NCI-H1417 (cell line): ENCODE measurements at regions not wholly inside any gene's neighbourhood (a gene's known extent, or its start where the extent isn't known, plus 50 kb on each side); places are given as distances from the start of the nearest gene placed in this dataset.

ENCODE experiments used
- DNase-seq, 3 experiments: peaks; one replicate each; lab custom pipeline; 2025; lab: John Stamatoyannopoulos, UW

DNA sequence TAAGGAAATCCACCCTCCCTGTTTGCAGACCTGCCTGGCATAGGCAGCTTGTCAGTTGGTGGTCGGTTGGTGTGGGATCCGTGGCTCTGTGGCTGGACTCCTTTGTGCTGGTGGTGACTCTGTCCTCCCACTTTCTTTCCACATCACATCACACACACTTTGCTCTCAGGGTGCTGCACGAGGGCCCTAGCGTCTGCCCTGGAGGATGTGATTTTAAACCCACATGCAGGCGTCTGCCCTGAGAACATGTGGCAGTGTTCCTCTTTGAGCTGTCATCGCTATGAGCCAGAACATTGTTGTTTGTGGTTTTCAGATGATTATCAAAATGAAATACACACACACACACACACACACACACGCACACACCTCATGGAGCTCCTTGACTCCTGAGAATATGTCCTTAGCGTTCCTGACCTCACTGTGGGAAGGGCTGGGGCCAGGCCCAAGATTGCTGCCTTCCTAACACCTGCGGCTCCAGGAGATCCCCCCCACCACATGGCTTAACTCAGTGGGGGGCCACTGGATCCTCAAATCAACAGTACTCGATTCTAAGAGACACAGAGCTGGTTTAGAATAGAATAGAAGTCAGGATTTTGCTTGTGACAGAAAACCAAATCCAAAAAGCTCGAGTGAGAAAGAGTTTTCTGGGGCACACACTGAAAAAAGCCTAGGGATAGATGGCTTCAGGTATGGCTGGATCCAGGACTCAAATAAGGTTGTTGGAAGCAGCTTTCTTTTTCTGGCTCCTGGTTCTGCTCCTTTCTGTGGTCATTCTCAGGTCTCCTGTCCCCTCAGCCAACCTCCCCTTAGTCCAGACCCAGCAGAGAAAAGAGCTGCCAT is 54.8 kb downstream of the RTP5 start:
- DNase-seq, result no peak

DNA sequence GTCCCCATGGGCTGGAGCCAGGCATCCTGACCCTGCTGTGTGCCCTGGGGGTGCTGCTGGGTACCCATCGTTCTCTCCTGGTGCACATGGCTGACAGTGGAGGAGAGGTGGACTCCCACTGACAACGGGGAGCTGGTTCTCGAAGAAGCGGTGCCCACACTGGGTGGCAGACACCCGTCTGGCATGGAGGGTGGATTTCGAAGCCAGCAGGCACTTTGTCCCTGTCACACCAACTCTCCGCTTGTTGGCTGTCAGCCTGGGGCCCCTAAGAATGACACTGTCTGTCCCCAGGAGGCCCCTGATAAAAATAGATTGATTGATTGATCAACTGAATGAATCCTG is 55.4 kb downstream of the RTP5 start:
- no peak for DNase-seq

DNA sequence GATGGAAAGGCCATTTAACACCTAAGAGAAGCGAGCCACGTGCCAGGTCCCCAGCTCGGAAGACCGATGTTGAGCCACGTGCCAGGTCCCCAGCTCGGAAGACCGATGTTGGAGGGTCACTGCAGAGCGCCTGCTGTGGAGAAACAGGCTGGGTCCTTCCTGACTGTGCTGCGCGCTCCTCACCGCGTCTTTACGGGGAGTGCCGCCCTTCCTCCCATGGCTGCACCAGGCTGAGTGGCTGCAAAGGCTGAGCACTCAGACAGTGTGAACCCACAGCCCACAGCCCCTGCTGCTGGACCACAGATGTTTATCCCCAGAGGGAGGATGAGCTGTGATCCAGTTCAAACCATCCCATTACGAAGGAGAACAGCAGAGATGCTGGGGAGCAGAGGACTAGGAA is 55.7 kb downstream of the RTP5 start:
- DNase-seq, result no peak

DNA sequence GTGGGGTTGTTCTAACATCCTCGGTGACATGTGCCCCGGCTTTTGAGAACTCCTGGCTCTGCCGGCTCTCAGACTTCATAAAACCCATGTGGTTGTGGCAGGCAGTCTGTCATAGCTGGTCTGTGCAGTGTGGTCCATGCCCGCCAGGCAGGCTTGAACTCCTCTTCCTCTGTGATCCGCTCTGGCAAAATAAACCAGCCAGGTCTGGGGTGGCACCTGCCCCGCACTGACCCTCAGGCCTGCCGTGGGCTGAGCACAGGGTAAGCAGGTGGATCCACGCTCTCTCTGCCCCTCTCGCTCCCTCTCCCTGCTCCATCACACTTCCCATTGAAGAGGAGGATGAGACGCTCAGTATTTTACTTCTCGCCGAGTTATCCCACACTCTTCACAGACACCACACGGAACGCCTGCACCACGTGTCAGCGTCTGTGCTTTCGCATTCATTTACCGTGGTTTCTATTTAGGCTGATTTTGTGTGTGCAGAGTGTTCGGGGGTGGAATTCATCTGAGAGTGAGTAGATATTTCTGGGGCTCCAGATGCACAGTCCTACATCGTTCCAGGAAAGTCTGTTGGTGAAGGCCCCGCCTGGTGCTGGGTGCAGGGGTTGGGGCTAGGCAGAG is 56.4 kb downstream of the RTP5 start:
- no peak for DNase-seq

DNA sequence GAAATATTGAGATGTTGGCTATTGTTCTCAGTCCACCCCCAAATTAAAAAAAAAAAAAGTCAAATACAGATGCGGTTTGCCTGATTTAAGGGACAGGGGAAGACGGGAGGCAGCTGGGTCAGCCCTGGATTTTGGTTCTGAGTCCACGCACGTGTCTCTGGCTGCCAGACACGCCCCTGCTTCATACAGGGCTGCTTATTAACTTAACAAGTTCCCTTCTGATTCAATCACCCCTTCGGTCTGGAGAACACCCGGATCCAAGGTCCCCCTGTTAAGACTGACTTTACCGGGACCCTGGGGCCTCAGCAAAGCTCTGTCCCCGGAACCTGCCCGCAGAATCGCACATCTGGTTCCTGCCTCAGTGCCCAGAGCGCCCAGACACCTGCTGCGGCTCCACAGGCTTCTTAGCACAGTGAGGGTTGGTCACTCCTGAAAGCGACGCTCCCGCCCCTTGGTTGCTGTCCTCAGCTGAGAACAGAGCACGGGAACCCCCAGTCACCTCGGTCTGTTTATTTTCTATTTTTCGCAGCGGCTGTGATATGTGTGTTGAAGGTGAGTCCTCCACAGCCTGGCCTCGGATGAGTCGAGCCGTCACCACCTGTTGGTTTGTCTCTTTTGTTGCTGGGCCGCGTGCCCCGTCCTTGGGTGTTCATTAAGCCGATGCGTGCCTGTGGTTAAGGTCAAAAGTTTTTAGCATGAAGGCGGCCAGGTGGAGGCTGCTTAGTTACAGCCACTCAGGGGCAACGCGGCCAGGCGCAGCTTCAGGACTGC is 57.2 kb downstream of the RTP5 start:
- peak in 1 of 3 experiments; percentile 20 for DNase-seq

DNA sequence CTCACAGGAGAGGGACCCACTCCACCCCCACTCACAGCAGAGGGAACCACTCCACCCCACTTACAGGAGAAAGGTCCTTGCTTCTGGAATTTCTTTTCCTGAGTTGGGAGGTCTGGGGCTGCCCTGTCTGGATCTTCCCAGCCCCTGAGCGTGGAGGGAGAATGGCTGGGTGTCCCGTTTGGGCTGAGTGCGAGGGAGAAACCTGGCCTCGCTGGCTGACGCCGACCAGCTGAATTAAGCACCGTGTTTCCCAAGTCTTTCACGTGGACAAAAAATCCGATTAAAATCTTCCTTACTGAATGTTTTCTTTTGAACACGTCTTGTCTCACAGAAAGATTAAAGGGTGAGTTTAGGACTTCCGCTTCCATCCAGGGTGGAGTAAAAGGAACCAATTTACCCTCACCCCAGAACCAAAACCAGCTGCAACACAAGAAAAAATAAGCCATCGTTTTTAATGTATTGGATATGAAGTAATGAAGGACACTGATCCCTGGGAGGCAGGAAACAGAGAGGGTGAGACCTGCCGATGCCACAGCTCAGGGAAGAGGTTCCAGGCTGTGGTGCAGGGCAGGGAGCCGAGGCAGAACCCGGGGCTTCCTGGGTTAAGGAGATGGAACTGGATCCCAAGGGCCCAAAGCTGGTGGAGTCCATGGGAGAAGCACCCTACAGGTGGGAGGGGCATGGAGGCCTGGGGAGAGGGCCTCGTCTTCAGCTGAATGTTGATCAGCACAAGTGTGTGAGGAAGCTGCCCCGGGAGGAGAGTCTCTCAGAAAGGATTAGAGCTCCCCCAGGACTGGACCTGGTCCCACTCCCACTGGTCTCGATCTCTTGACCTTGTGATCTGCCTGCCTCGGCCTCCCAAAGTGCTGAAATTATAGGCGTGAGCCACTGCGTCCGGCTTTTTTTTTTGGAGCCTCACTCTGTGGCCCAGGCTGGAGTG is 60.3 kb downstream of the RTP5 start:
- no peak for DNase-seq

DNA sequence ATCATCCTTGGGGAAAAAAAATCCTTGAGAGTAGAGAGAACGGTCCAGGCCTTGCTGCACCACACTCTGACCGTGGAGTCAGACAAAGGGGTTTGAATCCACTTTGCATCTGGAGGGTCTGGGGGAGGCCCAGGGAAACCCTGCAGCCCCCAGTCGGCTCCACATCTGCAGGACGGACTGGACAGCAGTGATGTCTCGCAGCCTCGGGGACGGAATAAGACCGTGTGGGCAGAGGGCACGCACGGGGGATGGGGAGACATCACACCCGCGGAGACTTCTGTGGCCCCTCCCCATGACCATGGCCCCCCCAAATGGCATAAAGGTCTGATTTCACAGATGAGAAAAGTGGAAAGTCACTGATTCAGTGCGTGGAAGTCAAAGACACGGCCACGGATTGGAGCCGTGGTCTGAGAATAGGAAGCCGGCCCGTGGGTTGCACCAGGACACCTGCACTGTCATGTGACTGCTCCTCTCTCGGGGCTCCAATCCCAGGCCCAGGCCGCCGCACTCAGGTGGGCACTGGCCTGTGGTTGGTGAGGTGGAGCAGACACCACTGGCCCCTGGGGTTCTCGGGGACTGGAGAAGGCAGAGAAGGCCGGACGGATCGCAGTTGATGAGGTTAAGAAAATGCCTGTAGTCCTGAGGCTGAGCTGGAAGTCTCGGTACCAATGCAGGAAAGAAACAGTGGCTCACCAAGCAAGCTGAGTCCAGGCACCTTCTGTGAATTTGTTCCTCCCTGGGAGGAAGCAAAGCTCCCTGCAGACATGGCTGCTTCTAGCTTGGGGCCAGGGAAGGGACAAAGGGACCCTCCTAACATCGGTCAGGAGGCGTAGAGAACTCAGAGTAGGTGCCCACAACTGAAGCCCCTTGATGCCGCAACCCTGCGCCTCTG is 61.8 kb downstream of the RTP5 start:
- no peak for DNase-seq

DNA sequence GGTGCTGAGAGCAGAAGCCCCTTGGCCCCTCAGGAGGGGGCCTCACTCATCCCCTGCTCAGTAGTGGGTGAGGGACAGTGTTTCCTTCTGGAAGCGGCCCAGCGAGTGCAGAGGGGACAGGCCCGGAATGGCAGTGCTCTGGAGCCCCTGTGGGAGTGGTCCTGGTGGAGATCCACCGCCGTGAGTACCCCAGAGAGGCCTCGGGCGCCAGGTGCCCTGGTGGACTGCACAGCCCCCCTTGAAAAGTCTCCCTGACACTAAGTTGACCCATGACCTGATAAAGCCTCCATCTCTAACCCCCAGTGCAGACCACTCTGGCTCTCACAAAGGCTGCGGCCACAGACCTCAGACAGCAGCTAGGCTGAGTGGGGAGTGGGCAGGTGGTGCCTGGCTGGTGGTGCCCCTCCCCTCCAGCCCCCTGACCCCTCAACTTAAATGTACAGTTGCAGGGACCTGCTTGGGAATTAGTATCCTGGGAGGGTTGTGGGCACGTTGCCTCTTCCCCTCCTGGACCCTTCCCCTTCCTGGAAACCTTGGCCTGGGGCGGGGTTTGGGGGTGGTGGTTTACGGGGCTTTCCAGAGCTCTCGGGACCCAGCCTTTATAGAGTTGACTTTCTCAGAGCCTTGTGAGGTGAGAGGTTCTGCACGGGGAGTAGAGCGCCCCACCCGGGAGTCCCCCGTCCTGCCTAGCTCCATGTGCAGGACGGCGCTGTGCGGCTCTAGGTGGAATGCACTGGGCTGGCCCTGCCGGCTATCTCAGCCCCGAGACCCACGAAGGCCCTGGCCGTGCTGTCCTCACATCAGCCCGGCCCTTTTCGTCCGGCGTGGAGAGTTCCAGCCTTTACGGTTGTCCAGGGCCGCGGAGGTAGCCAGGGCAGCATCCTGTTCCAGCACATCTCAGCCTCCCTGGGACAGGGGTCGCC is 62.7 kb downstream of the RTP5 start:
- no peak for DNase-seq

DNA sequence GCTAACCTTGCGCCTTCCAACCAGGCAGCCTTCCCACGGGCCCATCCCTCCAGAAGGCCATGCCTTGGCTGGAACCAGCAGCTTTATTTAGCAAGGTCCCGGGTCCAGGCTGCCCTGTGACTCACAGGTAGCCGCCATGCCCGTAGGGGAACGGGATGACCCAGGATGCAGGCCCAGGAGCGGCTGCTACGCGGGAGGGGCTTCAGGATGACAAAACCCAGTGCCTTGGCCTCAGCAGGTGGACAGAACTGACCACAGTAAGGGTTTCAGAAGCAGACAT is 63.3 kb downstream of the RTP5 start:
- no peak for DNase-seq

DNA sequence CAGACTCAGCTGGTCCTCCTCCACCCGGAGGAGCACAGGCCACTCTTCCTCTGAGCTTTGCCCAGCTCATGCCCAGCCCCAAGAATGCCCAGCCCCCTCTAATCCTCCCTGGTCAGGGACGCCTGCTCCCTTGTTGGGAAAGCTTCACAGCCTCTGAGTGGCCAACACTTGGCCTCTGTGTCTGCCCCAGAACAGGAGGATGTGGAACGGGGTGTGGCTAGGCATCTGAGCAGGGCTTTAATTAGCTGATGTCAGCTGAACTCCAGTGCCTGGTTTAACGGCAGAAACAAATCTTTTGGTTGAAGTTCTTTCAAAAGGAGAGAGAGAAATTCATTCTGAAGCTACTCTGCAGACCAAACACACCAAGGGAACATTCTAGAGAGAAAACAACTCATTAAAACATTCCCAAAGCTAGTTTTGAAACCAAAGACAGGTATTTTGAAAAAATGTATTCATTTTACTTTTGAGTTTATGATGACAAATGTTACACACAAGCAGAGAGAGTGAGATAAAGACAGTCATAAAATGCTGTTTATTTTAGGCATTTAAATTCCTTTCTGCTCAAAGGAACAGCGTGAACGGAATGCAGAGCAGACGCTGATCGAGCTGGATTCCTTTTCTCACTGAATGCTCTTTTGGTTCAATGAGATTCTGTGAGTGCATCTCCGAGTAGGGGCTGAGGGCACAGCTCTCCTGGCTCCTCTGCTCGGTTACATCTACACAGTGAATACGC is 63.8 kb downstream of the RTP5 start:
- no peak for DNase-seq

DNA sequence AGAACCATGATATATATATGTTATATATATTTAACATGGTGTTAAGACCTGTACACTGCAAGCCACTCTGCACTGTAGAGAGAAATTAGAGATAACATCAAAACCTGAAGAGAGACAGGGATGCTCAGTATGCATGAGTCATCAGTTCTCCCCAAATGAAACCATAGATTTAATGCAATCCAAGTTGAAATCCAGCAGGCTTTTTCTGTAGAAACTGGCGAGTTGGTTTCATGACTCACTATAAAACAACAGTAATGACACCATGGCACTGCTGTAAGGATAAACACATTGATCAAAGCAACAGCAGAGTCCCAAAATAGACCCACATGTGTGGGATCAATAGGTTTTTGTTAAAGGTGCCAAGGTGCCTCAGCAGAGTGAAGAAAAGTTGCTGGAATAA is 65.8 kb downstream of the RTP5 start:
- DNase-seq, result no peak

DNA sequence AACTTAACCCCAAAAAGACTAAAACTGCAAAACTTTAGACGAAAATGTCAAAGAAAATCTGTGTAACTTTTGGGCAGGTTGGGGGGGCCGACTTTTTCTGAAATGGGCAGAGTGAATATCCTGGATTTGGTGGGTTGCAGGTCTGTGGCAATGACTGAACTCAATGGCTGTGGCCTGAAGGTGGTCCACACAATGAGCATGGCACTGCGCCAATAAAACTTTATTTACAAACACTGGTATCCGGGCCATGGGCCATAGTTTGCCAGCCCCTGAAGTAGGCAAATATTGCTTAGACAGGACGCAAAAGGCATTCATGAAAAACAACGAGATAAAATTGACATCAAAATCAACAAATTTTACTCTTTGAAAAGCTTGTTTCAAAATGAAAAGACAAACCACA is 66.2 kb downstream of the RTP5 start:
- DNase-seq, result no peak

DNA sequence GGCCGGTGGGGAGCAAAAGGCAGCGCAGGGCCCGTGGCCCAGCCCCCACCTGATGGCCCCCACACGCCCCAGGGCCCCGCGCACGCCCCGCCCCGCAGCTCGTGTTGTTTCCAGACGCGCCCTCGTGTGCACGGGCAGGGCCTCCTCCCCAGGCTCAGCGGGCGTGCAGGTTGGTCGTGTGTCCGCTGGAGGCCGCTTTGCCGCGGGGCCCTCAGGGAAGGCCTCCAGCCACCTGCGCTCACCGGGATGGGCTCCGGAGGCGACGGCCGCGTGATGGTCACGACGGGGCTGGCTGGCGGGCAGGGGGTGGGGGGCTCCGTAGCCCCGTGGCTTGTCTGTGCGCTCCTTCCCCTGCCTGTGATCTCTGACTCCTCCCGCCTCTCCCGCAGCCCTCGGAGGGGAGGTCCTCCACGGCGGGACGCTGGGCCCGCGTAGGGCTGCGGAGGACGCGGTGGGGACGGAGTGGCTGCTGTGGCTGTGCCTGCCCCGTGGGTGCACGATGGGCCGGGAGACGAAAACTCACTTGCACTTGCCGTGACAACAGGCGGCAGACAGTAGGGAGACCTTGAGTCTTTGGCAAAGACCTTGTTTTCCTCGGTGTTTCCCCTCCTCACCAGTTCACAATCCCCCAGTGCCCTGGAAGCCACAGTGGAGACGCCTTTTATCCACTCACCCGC is 67.1 kb downstream of the RTP5 start:
- no peak for DNase-seq

DNA sequence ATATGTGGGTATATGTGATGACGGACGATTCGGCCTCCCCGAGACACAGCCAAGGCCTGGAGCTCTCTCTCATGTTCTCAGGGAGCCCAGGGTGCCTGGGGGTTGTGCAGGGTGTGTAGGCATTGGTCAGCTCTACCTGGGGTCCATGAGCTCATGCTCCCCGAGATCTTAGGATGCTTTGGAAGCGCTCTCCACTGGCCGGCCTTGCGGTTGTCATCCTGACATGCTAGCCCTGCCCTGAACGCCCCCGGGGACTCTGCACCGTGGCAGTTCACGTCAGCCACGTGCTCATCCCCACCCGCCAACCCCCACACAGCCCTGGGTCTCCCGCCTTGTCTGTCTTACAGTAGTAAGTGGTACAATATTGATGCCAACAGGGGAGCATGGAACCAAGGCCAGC is 67.8 kb downstream of the RTP5 start:
- no peak for DNase-seq

DNA sequence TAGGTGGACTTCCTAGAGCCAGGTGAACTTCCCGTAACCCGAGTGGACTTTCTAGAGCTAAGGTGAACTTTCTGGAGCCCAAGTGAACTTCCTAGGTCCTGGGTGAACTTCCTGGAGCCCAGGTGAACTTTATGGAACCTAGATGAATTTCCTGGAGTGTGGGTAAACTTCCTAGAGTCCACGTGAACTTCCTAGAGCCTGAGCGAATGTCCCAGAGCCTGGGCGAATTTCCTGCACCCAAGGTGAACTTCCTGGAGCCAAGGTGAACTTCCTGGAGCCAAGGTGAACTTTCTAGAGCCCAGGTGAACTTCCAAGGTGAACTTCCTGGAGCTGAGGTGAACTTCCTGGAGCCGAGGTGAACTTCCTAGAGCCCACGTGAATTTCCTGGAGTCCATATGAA is 70.0 kb downstream of the RTP5 start:
- no peak for DNase-seq

DNA sequence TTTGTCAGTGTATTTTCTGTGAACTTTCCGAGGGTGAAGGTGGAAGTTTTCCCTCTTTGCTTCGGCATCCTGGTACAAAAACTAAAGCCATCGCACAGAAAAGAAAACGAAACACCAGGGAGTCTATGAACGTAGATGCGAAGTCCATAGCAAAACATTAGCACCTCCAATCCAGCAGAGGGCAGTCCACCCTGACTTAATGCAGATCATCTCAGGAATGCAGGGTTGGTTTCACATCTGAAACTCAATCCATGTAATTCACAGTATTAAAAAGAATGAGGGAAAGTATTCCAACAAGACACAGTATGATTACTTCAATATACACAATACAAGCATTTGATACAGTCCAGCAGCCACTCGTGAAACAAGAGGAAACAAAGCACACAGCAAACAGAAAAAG is 70.8 kb downstream of the RTP5 start:
- peak in 1 of 3 experiments; percentile 5 for DNase-seq

DNA sequence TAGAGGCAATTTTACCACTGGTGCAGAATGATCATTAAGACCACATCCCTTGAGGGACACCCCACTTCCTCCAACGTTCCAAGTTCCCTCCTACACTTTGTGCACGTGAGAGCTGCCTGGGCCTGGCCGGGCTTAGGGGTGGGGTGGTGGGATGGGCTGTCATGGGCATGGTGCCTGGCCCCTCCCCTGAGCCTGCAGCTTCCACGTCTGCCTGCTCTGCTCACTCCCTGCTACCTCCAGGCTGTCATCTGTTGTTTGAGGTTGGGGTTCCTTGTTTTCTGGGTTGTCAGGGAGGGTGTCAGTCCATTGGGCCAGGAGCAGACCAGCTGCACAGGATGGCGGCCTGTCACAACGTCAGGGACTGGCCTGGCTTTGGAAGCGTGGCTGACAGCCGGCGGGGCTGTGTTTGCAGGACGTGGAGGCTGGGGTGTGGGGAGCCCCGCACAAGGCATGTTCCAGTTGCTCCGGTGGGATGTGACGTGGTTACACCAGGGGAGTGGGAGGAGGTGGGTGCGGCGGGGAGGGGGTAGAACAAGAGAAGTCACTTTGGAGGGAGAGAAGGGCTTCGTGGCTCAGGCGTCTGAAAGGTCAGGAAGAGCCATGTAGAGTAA is 72.3 kb downstream of the RTP5 start:
- DNase-seq, result no peak

DNA sequence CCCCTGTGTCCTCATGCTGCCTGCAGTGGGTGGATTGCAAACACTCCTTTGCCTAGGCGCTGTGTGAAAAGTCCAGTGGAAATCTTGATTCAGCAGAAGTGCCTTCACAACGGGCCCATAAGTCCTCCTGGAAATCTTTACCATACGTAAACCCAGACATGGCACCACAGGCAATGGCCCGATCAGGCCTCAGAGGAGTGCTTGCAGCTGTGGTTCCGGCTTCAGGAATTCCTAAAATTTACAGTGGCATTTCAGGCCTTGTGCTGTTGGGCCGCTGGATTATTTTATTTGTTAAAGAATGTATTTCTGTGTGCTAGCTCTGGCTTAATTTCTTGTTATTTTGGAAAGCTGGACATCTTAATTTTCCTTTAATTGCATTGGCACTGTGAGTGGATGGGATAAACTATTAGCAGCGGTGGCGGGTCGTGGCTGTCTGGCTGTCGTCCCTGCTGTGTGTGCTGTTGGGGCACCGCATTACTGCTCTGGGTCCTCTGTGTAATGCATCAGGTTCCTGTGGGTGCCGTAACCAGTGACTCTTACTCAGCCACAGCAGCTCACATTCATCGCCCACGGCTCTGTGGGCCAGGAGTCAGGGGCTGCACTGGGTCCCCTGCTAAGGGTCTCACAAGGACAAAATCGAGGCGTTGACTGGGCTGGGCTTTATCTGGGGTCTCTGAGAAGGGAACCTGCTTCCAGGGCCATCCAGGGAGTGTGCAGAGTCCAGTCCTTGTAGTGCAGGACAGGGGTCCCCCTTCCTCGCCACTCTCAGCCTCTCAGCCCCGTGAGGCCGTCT is 73.1 kb downstream of the RTP5 start:
- no peak for DNase-seq
